ENCODE measurements at regions not wholly inside any gene's neighbourhood (a gene's known extent, or its start where the extent isn't known, plus 50 kb on each side); places are given as distances from the start of the nearest gene placed in this dataset.
"Not testable (repeated sequence)": the region's sequence is repeated elsewhere in the genome, so short reads cannot be mapped to it uniquely, and the experiment has no call there.

DNA sequence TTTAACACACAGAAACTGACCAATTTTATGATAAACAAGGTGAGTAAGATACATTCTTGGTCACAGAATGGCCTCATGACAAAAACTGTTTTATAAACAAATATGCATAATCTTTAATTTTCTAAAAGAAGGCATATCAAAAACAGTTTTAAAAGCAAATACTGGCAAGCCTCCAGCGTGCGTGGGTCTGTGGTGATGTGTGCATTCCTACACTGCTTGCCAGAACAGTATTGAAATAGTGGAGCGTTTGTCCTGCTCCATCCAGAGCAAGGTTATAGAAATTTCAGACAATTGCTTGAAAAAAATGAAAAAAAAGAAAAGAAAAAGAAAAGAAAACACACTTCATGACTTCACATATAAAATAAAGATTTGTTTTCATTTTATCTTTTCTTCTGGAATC lies 140.9 kb downstream of the MZT1 start:
- no peak for DNase-seq (ENCODE audit: low read depth)

DNA sequence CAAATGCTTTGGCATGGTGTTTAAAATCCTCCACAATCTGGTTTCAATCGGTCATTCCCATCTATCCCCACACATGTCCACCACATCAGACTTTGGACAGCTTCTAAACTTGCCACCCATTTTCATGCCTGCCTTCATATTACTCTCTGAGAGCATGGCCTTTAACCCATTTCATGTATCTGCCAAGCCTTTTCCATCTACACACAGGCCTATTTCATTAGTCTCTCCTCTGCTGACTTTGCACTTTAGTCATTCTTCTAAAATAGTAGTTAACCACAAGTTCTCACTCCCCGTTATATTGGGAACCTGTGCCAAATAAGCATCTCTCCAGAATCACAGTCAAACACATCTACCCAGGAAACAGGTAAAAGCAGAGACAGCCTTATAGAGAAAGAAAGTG lies 142.2 kb downstream of the MZT1 start:
- DNase-seq (ENCODE audit: low read depth) = no peak

DNA sequence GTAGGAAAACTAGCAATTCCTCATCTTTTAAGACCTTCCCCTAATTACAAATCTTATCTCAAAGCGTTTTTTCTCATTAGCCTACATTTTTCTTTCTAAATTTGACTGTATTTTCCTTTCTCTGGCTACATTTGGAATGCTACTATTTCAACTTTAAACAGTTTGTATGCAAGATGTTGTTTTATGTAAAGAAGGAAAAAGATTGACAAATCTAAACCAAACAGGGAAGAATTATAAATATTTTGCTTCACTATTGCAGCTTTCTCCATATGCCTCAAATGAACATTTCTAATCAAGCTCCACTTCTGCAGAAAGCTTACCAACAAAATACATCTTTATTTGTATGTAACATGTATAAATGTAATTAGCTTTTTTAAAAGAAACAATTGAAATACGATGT lies 156.2 kb downstream of the MZT1 start:
- DNase-seq (ENCODE audit: low read depth) = no peak

DNA sequence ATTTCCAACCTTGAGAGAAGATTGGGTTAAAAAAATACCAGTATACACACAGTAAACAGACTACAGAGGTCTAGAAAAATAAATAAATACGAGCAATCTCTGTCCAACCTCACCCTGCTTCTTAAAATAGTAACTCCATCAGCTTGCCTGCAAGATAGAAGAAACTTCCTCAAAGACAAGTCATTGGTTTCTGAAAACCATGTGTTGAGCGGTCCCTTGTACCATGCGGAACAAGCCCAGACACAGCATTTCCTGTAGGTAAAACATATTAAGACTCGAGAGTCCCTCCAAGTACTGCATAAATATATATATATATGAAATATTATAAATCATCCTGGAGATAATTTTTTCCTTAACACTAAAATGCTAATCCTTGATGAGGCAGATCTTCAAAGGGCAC lies 157.4 kb downstream of the MZT1 start:
- DNase-seq (ENCODE audit: low read depth) = no peak

DNA sequence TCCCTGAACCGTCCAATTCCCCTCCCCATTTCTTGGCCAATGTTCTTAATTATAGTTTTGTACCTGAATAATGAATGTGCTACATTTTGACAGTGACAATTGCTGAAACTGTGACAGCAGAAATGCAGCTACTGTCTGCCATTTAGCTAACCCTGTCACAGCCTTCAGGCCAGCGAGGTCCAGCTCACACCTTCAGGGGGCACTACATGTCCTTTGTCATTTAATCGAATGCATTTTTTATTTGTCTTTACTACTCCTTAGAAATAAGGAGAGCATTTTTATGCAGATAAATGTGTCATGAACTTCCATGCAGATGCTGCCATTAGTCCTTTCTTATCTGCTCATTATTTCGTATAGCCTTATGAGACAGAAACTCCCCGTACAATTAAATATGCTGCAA lies 159.9 kb downstream of the MZT1 start:
- no peak for DNase-seq (ENCODE audit: low read depth)

DNA sequence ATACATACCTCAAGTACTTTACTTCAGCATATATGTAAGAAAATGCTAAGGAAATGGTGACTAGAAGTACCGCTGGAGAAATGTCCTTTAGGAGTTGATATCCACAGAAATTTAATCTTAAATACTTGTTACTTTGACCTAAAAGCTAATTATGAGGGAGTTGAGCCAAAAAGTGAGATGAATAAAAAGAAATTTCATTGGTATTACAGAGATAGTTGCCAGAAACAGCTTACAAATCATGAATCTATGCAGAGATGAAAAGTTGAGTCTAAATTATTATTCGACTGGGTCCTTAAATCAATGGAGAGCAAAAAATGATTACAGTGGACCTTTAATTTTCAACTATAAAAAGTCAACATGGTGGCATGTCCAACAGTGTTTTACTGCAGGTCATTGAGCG lies 160.9 kb downstream of the MZT1 start:
- DNase-seq (ENCODE audit: low read depth) = no peak

DNA sequence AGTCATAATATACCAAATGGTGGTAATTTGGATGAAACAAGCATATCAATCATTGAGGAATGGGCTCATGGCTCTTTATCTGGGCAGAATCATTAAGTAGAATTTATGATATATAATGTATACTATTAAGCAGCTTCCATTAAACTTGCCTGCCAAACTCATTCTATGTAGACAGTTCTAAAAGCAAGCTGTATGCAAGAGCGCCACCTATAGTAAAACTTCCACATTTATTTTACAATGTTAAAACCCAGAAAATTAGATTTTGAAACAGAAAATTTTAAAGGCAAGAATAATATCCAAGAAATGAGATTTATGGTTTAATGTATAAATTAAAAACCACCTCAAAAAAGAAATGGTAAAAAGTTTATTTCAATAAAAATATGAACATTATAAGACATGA lies 161.5 kb downstream of the MZT1 start:
- no peak for DNase-seq (ENCODE audit: low read depth)

DNA sequence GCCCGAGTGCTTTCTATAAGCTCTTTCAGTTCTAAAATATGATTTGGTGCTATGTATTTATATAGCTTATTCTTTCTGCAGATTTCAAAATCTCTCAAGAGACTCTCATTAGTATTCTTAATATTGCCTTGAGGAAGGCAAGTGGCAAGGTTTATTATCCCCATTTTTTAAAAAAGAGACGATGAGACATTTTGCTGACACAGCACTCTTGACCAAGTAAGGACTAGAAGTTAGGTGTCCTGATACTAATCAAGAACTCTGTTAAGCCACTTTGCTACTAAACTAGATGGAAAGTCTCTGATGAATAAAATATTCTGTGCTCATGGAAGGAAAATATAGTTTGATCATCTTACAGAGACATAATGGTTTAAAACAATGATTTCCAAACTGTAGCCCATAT lies 164.7 kb downstream of the MZT1 start:
- no peak for DNase-seq (ENCODE audit: low read depth)

DNA sequence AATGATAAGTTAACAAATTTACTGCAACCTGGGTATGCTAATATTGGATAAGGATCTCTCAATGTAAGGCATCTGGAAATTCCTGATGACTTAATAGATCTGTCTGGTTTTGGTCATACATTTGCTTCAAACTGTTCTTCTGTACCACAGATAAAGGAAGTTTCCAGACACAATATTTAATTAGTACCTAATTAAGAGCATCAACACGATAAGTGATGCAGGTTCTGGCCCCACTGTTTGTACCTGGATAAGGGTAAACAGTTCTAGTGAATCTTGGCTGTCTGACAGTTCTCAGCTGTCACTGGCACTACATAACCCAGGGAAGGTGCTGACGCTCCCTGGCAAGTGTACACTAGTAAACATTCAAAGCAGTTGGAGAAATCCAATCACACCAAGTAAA lies 165.6 kb downstream of the MZT1 start:
- DNase-seq (ENCODE audit: low read depth) = no peak

DNA sequence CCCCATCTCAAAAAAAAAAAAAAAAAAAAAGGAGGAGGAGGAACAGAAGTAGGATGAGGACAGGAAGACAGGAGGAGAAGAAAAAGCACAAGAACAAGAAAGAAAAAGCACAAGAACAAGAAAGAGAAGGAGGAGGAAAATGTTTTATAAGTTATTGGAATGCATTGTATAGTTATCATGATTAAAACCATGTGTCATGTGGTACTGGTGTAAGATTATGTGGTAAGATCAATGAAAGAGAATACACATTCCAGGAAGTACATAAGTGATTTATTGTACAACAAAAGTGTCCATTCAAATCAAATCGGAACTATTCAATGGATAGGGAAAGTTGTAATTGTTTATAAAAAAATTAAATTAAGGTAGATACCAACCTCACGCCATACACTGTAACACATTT lies 167.7 kb downstream of the MZT1 start:
- no peak for DNase-seq (ENCODE audit: low read depth)

DNA sequence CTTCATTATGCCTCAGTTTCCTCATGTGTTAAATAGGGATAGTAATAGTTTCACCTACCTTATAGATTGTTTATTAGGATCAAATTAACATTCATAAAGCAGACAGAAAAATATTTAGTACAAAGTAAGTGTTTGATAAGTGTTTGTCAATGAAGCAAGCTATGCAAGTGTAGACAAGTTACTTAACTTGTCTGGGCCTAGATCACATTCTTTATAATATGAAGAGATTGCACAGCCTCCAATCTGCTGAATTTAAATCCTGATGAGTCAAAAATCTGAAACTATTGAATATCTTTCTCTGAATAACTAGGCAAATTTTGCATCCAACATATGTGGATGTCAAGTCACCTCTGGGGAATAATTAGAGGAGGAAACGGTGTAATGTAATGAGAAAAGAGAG lies 170.5 kb downstream of the MZT1 start:
- DNase-seq (ENCODE audit: low read depth) = no peak

DNA sequence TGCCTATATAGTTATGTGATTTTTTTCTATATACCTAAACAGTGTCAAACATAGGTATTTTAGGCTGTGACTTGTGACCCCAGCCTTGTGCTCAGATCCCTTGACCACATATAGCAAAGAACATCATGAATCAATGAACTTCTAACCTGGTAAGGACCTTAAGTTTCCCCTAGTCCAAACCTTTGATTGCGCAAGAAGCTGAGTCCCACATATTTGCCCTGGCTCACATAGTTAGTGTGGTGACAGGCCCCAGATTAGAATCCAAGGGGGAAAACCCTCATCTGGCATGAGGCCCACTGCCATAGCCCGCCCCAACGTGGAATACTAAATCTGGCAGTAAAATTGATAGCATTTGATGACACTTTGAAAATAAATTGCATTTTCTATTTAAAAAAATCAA lies 171.8 kb downstream of the MZT1 start:
- DNase-seq (ENCODE audit: low read depth) = no peak

DNA sequence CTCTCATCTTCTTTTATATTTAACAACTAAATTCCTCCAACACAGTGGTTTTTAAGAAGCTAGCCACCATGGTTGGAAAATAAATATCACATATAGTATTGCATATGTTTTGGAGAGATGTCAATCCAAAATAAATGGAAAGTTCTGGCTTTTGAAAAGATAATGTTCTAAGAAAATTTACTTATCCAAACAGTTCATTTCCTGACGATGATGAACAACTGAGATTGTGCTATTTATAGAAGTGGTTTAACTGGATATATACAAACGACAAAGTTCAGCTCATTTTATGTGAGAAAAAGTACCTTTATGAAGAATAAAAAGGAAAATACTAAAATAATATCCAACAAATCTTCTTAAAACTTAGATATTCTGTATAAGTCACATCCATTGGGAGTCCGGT lies 174.7 kb downstream of the MZT1 start:
- no peak for DNase-seq (ENCODE audit: low read depth)

DNA sequence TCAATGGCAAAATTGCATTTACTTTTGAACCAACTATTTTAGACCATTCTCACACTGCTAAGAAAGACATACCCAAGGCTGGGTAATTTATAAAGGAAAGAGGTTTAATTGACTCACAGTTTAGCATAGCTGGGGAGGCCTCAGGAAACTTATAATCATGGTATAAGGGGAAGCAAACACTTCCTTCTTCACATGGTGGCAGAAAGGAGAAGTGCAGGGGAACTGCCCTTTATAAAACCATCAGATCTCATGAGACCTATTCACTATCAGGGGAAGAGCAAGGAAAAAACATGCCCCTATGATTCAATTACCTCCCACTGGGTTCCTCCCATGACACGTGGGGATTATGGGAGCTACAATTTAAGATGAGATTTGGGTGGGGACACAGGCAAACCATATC lies 181.5 kb downstream of the MZT1 start:
- DNase-seq (ENCODE audit: low read depth) = not testable (repeated sequence)

DNA sequence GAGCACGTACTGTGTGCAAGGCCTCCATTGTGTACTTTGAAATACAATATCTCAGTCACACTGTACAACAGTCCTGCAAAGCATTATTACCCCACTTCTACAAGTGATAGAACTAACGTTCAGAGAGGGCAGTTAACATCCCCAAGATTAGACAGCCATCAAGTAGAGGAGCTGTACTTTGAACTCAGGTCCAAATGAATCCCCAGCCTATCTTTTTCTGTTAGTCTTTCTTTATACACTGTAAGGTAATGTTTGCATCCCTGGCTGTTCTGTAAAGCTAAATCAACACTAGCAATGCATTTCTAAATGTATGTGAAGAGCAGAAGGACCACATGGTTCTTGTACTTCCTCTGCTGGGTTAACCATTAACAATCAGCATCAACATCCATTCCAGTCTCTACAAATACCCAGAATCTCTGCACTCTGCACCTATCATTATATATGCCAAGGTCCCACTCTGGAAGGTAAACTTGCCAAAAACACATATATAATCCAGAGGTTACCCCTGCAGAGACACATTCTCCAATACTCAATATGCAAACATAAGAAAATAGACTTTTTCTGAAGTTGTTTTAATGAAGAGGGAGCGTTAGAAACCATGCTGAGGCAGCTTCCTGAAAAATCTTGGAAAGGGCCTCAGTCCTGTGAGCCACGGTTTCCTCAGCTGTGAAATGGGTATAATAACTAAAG lies 182.3 kb downstream of the MZT1 start:
- DNase-seq (ENCODE audit: low read depth) = no peak

DNA sequence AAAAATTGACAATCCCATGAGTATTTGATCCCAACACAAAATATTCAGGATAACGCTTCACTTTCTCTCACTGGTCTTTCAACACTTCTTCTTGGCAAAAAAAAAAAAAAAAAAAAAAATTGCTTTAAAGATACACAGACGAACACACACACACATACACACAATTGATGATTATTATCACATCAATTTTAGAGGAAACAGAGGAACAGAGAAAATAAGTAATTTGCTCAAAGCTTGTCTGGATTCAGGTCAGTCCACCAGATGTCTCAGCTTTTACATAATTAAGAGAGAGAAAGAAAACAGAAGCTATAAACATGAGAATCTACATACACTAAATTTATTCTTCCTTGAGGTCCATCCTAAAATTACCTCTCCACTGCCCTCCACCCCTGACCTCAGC lies 183.4 kb downstream of the MZT1 start:
- no peak for DNase-seq (ENCODE audit: low read depth)

DNA sequence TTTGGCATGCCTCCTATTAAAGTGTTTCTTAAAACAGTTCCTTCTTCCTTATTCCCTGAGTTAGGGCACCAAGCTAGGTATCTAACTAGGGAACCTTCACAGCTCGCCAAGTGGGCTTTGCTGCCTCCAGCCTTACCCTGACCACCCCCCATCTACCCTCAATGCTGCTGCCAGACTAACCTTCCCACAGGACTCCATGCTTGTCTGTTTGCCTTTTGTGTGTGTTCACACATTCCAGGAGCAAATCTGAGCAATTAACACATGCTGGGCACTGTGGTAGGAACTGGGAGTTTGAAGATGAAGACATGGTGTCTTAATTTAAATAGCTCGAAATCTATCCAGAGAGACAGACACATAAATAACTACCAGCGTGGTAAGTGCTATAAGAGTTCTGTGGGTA lies 185.2 kb downstream of the MZT1 start:
- DNase-seq (ENCODE audit: low read depth) = no peak

DNA sequence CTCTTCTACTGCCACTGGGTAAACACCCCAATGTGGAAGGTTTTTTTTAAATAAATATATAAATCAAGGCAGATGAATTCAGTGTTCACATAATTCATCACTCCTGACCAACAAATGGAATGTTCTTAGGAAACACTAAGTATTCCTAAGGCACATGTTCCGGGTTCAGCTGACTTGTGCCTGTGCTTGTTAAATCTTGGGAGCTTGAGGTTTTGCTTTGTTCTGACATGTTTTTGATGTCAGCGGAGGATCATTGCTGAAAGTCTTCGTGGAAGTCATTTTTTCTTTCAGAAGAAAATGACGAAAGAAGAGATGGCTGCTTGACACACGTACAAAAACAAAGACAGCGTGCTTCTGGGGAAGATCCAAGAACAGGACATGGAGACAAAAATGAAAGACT lies 185.8 kb downstream of the MZT1 start:
- DNase-seq (ENCODE audit: low read depth) = no peak

DNA sequence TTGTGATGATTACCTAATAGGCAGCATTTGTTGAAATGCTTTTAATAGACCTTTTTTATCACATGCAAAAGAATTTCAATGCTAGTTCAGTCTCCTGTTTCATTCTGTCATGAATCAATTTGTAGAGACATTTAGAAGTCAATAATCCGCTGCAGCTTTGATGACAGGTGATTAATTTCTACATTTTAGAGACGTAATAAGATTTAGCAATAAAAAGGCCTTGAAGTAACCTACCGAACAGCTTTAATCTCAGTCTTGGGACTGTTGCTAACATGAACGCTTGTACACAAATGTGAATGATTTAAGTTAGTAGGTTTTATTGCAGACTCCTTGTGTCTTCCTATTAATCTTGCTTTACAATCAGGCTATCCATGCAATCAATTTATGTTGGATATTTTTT lies 186.5 kb downstream of the MZT1 start:
- DNase-seq (ENCODE audit: low read depth) = no peak

DNA sequence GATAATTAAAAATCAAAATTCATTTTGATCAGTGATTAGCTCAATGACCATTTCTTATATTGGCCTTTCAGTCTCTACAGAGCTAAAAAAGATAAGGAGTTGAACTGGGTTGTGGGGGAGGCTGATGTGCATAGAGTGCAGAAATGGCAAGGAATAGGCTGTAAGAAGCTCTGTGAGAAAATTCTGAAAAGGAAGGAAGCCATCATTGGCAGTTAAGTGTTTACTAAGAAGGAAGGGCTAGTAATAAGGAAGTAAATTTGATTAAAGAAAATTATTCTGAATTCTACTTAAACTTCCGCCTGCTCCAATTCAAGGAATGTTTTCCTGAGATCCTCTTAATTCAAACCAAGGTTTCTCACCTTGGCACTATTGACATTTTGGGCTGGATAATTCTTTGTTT lies 187.5 kb downstream of the MZT1 start:
- no peak for DNase-seq (ENCODE audit: low read depth)

DNA sequence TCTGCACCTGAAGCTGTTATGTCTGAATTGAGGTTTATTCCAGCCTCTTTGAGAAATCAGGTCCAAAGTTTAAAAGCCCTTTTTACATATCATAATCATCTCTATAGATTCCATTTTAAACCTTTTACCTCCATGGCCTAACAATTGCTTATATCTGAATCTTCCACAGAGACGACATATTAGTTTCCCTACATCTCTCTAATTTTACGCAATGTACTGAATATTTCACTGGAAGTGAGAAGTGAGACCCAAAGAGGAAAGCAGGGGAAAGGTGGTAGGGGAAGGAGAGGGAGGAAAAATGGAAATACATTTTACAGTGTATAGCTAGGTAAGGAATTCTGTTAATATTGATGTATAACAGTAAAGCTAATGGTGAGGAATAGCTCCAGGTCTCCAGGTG lies 189.6 kb downstream of the MZT1 start:
- no peak for DNase-seq (ENCODE audit: low read depth)

DNA sequence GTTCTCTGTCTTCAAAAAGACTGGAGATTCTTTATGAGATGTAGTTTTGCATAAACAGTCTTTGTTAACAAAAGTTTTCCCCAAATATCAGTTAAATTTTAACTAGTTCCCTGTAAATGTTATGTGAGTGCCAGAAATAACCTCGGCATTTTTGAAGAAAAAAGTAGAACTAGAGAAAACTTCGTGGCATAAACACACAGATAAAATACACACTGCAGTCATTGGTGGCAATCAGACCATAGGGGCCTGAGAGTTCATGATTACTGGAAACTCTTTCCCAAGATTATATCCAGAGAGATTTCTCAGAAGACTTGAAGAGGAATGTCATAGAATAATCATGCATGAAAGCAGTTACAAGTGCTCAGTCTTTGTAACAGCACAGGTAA lies 190.0 kb downstream of the MZT1 start:
- DNase-seq (ENCODE audit: low read depth) = no peak

DNA sequence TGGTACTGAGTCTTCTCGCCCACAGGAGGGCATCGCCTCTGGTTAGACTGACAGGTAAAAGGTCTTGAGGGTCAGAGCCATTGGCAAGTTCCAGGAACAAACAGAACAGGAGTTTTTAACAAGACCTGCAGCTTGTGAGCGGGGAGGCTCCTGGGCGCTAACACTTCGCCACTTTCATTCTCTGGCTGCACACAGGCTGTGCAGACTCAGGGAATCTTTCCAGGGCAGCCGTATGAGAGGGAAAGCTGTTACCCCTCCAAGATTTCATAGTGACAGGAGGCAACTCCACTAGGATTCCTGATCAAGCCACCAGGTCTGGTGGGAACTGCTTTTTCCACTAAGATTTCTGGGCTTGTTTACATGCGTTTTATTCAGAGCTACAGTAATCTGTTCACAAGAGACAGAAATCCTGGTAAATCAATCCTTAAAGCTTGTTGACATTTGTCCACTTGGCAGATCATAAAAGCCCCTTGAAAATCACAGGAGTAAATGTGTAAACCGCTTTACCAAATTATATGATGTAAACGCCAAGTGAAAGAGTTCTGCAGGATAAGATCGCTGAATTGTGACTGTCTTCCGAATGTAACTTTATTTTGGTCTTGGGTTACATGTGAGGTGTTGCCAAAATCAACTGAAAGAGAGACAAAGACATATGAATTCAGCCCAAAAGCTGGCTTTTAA lies 190.6 kb downstream of the MZT1 start:
- no peak for DNase-seq (ENCODE audit: low read depth)

DNA sequence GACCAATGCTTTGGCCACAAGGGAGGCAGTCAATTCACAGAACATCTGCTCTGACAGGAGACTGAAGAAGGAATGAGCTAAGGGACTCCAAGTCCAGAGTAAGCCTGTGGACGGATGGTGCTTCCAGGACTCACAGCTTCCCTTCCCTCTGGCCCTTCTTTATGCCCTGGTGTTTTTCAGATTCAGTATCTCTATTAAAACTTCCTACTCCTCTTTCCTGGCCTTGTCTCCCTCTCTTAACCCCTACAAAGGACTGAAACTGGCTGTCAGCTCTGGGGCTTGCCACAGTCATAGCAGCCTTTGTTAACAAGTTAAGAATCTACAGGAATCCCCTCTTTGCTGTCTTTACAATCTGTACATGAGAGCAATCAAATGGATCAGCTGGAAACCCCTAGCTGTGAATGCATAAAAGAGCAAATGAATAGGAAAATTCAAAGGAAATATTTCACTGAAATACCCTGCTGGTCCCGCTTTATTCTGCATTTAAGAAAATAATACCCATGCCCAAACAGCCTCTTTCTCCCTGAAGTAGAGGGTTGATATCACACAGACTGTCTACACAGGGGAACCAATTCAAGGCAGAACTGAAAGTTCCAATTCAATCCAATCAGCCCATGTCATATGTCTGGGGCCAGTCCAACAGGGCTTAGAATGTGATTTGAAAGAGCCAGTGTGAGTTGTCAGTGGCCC lies 192.3 kb downstream of the MZT1 start:
- no peak for DNase-seq (ENCODE audit: low read depth)

All from stimulated activated CD8-positive, alpha-beta memory T cell treated with anti-CD3 and anti-CD28 coated beads, Interleukin-15, amount 100 ng/mL, for 1 hour (primary cell).